ENCODE measurements at regions not wholly inside any gene's neighbourhood (a gene's known extent, or its start where the extent isn't known, plus 50 kb on each side); places are given as distances from the start of the nearest gene placed in this dataset.
A peak's percentile ranks its signal among the peaks of the same experiment; 100 is the strongest.
"Not testable (repeated sequence)": the region's sequence is repeated elsewhere in the genome, so short reads cannot be mapped to it uniquely, and the experiment has no call there.

GRCh38 chr9:117775591-117775990, 71.4 kb downstream of the TLR4 start:
- DNase-seq = no peak

GRCh38 chr9:117777823-117778222, 73.6 kb downstream of the TLR4 start:
- no peak for DNase-seq

GRCh38 chr9:117779760-117780159, 75.6 kb downstream of the TLR4 start:
- DNase-seq = no peak

- DNase-seq = peak; percentile 71
These were observed 79.0 kb downstream of the TLR4 start for GRCh38 chr9:117782931-117783788.

- DNase-seq = no peak
These were observed 79.6 kb downstream of the TLR4 start for GRCh38 chr9:117783828-117784227.

- no peak for DNase-seq
These were observed 80.8 kb downstream of the TLR4 start for GRCh38 chr9:117784996-117785395.

GRCh38 chr9:117787746-117788145, 83.5 kb downstream of the TLR4 start:
- no peak for DNase-seq

GRCh38 chr9:117795271-117795670, 91.1 kb downstream of the TLR4 start:
- DNase-seq = no peak

- DNase-seq = no peak
These were observed 92.5 kb downstream of the TLR4 start for GRCh38 chr9:117796681-117797080.

- DNase-seq = no peak
These were observed 96.2 kb downstream of the TLR4 start for GRCh38 chr9:117800389-117800788.

GRCh38 chr9:117809751-117810150, 105.5 kb downstream of the TLR4 start:
- DNase-seq = no peak

- DNase-seq = no peak
These were observed 111.1 kb downstream of the TLR4 start for GRCh38 chr9:117815315-117815714.

- no peak for DNase-seq
These were observed 111.7 kb downstream of the TLR4 start for GRCh38 chr9:117815948-117816347.

- no peak for DNase-seq
These were observed 117.8 kb downstream of the TLR4 start for GRCh38 chr9:117821954-117822353.

GRCh38 chr9:117823576-117823975, 119.4 kb downstream of the TLR4 start:
- no peak for DNase-seq

GRCh38 chr9:117825609-117826347, 121.6 kb downstream of the TLR4 start:
- DNase-seq = no peak

GRCh38 chr9:117826837-117827236, 122.6 kb downstream of the TLR4 start:
- DNase-seq = no peak

GRCh38 chr9:117827456-117827855, 123.3 kb downstream of the TLR4 start:
- DNase-seq = no peak

- DNase-seq = no peak
These were observed 124.3 kb downstream of the TLR4 start for GRCh38 chr9:117828466-117828865.

- DNase-seq = no peak
These were observed 131.6 kb downstream of the TLR4 start for GRCh38 chr9:117835798-117836197.

- DNase-seq = no peak
These were observed 135.7 kb downstream of the TLR4 start for GRCh38 chr9:117839862-117840261.

GRCh38 chr9:117851836-117852461, 147.7 kb downstream of the TLR4 start:
- not testable (repeated sequence) for DNase-seq

GRCh38 chr9:117858561-117858960, 154.4 kb downstream of the TLR4 start:
- DNase-seq = no peak

- no peak for DNase-seq
These were observed 156.6 kb downstream of the TLR4 start for GRCh38 chr9:117860849-117861248.

Data from activated CD8-positive, alpha-beta memory T cell treated with anti-CD3 and anti-CD28 coated beads for 24 hours (primary cell).